ENCODE measurements at regions not wholly inside any gene's neighbourhood (a gene's known extent, or its start where the extent isn't known, plus 50 kb on each side); places are given as distances from the start of the nearest gene placed in this dataset.

DNA sequence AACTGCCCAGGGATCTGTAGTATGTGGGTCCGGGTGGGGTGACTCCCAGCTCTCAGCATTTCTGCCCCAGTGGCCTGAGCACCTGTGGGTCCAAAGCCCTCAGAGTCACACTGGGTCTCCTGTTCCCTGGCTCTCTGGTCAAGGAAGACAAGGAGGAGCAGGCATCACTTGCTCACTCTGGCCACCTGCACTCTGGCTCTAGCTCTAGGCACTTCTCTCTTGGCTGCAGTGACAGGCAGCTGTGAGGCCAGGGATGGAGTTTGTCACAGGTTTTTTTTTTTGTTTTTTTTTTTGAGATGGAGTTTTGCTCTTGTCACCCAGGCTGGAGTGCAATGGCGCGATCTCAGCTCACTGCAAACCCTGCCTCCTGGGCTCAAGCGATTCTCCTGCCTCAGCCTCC, 84.6 kb downstream of the HS1BP3 start:
- TF ChIP-seq EZH2phosphoT487 (IDR thresholded peaks at IDR 0.05; ENCODE audit: borderline replicate concordance, low read length) (no peak), EZH2 (IDR thresholded peaks at IDR 0.05; ENCODE audit: low read length, unreplicated experiment) (no peak)
- TF ChIP-seq, protein P1, sequence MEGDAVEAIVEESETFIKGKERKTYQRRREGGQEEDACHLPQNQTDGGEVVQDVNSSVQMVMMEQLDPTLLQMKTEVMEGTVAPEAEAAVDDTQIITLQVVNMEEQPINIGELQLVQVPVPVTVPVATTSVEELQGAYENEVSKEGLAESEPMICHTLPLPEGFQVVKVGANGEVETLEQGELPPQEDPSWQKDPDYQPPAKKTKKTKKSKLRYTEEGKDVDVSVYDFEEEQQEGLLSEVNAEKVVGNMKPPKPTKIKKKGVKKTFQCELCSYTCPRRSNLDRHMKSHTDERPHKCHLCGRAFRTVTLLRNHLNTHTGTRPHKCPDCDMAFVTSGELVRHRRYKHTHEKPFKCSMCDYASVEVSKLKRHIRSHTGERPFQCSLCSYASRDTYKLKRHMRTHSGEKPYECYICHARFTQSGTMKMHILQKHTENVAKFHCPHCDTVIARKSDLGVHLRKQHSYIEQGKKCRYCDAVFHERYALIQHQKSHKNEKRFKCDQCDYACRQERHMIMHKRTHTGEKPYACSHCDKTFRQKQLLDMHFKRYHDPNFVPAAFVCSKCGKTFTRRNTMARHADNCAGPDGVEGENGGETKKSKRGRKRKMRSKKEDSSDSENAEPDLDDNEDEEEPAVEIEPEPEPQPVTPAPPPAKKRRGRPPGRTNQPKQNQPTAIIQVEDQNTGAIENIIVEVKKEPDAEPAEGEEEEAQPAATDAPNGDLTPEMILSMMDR (conservative IDR thresholded peaks at IDR 0.05; ENCODE audit: low read depth, low read length) = no peak

All from PC-3 (cell line).